ENCODE measurements at regions not wholly inside any gene's neighbourhood (a gene's known extent, or its start where the extent isn't known, plus 50 kb on each side); places are given as distances from the start of the nearest gene placed in this dataset.
A peak's percentile ranks its signal among the peaks of the same experiment; 100 is the strongest.

GRCh38 chr15:87573039-87573438, 683.5 kb downstream of the NTRK3 start:
- no peaks in the 10 kb centered on the region for H3K9me3 ChIP-seq
- no peaks in the 10 kb centered on the region for H3K4me1 ChIP-seq
- ATAC-seq, result no peak
- no peak for TF ChIP-seq EP300 (IDR thresholded peaks at IDR 0.05)
- TF ChIP-seq, protein P1, sequence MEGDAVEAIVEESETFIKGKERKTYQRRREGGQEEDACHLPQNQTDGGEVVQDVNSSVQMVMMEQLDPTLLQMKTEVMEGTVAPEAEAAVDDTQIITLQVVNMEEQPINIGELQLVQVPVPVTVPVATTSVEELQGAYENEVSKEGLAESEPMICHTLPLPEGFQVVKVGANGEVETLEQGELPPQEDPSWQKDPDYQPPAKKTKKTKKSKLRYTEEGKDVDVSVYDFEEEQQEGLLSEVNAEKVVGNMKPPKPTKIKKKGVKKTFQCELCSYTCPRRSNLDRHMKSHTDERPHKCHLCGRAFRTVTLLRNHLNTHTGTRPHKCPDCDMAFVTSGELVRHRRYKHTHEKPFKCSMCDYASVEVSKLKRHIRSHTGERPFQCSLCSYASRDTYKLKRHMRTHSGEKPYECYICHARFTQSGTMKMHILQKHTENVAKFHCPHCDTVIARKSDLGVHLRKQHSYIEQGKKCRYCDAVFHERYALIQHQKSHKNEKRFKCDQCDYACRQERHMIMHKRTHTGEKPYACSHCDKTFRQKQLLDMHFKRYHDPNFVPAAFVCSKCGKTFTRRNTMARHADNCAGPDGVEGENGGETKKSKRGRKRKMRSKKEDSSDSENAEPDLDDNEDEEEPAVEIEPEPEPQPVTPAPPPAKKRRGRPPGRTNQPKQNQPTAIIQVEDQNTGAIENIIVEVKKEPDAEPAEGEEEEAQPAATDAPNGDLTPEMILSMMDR (IDR thresholded peaks at IDR 0.05), result no peak
- no peak for TF ChIP-seq POLR2A (IDR thresholded peaks at IDR 0.05)
- TF ChIP-seq POLR2AphosphoS5 (IDR thresholded peaks at IDR 0.05), result no peak
- 62 to 83% methylated on average over 1 to 4 of the region's 6 CpGs for WGBS, 2 donors (ENCODE audit: low coverage in 1 of 2)
- H3K27ac ChIP-seq, result no peak overlapping the region
- no peaks in the 10 kb centered on the region for H3K36me3 ChIP-seq
- H3K4me3 ChIP-seq, result no peak overlapping the region
- H3K27me3 ChIP-seq, result no peaks in the 10 kb centered on the region

DNA sequence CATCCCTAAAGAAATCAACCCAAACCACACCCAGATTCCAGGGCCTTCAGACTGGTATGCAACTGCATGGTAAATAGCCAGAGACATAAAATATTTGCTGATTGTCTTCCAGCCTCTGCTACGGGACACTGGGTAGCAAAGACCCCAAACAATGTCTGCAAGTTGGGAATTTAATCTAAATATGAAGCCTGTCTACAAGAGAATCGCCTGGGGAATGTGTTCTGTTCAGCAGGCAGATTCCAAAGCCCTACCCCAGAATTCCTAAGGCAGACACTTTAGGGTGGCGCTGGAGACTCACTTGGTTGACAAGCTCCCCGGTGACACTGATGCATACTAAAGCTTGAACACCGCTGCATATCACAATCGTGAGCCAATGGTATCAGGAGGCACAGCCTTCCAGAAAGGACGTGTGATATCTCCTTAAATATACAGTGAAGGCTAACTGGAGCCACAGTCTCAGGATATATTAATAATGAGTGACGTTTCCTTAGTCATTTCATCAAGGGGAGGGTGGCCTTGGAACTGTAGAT, 684.1 kb downstream of the NTRK3 start:
- WGBS, 2 donors (ENCODE audit: low coverage in 1 of 2), result 65 to 86% methylated on average over 6 to 7 of the region's 8 CpGs
- ATAC-seq, result no peak
- H3K27ac ChIP-seq, result no peak overlapping the region

GRCh38 chr15:87570206-87570605, 686.3 kb downstream of the NTRK3 start:
- H3K27me3 ChIP-seq, result no peaks in the 10 kb centered on the region
- WGBS, 2 donors (ENCODE audit: low coverage in 1 of 2), result 17 to 44% methylated on average over 2 of the region's 2 CpGs
- no peaks in the 10 kb centered on the region for H3K36me3 ChIP-seq
- no peaks in the 10 kb centered on the region for H3K4me1 ChIP-seq
- no peak for TF ChIP-seq POLR2AphosphoS5 (IDR thresholded peaks at IDR 0.05)
- no peak for TF ChIP-seq POLR2A (IDR thresholded peaks at IDR 0.05)
- TF ChIP-seq EP300 (IDR thresholded peaks at IDR 0.05), result no peak
- TF ChIP-seq, protein P1 (IDR thresholded peaks at IDR 0.05), result no peak
- no peak overlapping the region for H3K27ac ChIP-seq
- H3K4me3 ChIP-seq, result peak overlapping the region in 1 of 2 donors; percentile 1
- H3K9me3 ChIP-seq, result no peaks in the 10 kb centered on the region
- no peak for ATAC-seq

More for the DNA sequence above, 684.1 kb downstream of the NTRK3 start:
- TF ChIP-seq POLR2AphosphoS5 (IDR thresholded peaks at IDR 0.05) (no peak), EP300 (IDR thresholded peaks at IDR 0.05) (no peak), POLR2A (IDR thresholded peaks at IDR 0.05) (no peak)
- TF ChIP-seq, protein P1 (IDR thresholded peaks at IDR 0.05), result no peak
- no peaks in the 10 kb centered on the region for H3K36me3 ChIP-seq
- no peak overlapping the region for H3K4me3 ChIP-seq
- H3K9me3 ChIP-seq, result no peaks in the 10 kb centered on the region
- H3K27me3 ChIP-seq, result no peaks in the 10 kb centered on the region
- no peaks in the 10 kb centered on the region for H3K4me1 ChIP-seq

- Histone ChIP-seq H3K4me3 (no peak overlapping the region), H3K9me3 (no peaks in the 10 kb centered on the region), H3K4me1 (no peaks in the 10 kb centered on the region), H3K36me3 (no peaks in the 10 kb centered on the region), H3K27ac (no peak overlapping the region), H3K27me3 (no peaks in the 10 kb centered on the region)
- ATAC-seq, result no peak
- TF ChIP-seq POLR2AphosphoS5 (IDR thresholded peaks at IDR 0.05), result no peak
- TF ChIP-seq POLR2A (IDR thresholded peaks at IDR 0.05), result no peak
- TF ChIP-seq, protein P1 (IDR thresholded peaks at IDR 0.05), result no peak
- no peak for TF ChIP-seq EP300 (IDR thresholded peaks at IDR 0.05)
- 80 to 100% methylated on average over 1 to 3 of the region's 3 CpGs for WGBS, 2 donors (ENCODE audit: low coverage in 1 of 2)
These were observed 687.0 kb downstream of the NTRK3 start for GRCh38 chr15:87569581-87569980.

DNA sequence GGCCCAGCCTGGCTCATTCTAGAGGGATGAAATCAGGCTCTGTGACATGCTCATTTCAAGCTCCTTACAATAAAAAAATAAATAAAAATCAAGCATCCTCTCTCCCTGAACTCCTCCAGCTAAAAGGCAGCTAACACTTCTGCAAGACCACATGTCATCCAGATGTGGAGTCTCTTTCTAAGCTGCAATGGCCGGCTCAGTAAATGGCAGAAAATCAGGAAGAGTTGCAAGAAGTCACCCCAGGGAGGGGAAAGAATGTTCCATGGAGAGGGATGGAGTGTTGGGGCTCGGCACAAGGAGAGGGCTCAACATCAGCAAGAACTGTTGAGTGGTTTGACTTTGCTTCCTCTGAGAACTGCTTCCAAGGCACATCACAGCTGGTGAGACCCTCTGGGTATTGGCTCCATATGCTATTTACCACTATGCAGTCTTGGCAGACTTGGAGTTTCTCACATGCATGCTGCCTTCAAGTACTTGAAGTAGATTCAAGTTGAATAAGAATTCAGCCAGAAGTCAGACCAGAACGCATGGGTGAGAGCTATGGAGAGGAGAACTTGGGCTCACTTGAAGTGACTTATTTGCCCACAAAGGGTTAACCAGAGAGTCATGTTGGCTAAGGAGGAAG, 689.0 kb downstream of the NTRK3 start:
- no peaks in the 10 kb centered on the region for H3K27me3 ChIP-seq
- 67 to 79% methylated on average over 1 to 2 of the region's 3 CpGs for WGBS, 2 donors (ENCODE audit: low coverage in 1 of 2)
- no peak for ATAC-seq
- H3K4me3 ChIP-seq, result no peak overlapping the region
- no peaks in the 10 kb centered on the region for H3K9me3 ChIP-seq
- no peak overlapping the region for H3K27ac ChIP-seq
- H3K36me3 ChIP-seq, result no peaks in the 10 kb centered on the region
- H3K4me1 ChIP-seq, result no peaks in the 10 kb centered on the region
- TF ChIP-seq, protein P1 (IDR thresholded peaks at IDR 0.05), result no peak
- TF ChIP-seq POLR2AphosphoS5 (IDR thresholded peaks at IDR 0.05), result no peak
- TF ChIP-seq EP300 (IDR thresholded peaks at IDR 0.05), result no peak
- no peak for TF ChIP-seq POLR2A (IDR thresholded peaks at IDR 0.05)
